ENCODE measurements at regions not wholly inside any gene's neighbourhood (a gene's known extent, or its start where the extent isn't known, plus 50 kb on each side); places are given as distances from the start of the nearest gene placed in this dataset.

GRCh38 chr15:95464509-95464908 is 866.0 kb upstream of the NR2F2 start:
- Mint-ChIP-seq H3K9me3 (no peaks in the 10 kb centered on the region), H3K27me3 (peaks cover 10% of the 10 kb centered on the region), H3K4me3 (no peak overlapping the region), H3K27ac (no peak overlapping the region), H3K4me1 (no peaks in the 10 kb centered on the region), H3K36me3 (no peaks in the 10 kb centered on the region)

GRCh38 chr15:95468820-95469219 is 861.7 kb upstream of the NR2F2 start:
- Mint-ChIP-seq H3K36me3 (no peaks in the 10 kb centered on the region), H3K4me3 (no peak overlapping the region), H3K27me3 (peaks cover 7% of the 10 kb centered on the region), H3K27ac (no peak overlapping the region), H3K9me3 (no peaks in the 10 kb centered on the region), H3K4me1 (no peaks in the 10 kb centered on the region)

- Mint-ChIP-seq H3K27ac (peak overlapping the region; percentile 38), H3K4me1 (no peaks in the 10 kb centered on the region), H3K36me3 (no peaks in the 10 kb centered on the region), H3K9me3 (no peaks in the 10 kb centered on the region), H3K4me3 (no peak overlapping the region), H3K27me3 (peaks cover 5% of the 10 kb centered on the region)
Measured at GRCh38 chr15:95469496-95470000, 861.0 kb upstream of the NR2F2 start.

- Mint-ChIP-seq H3K4me1 (no peaks in the 10 kb centered on the region), H3K27ac (no peak overlapping the region), H3K27me3 (peaks cover 5% of the 10 kb centered on the region), H3K9me3 (no peaks in the 10 kb centered on the region), H3K36me3 (no peaks in the 10 kb centered on the region), H3K4me3 (no peak overlapping the region)
Measured at GRCh38 chr15:95470529-95470928, 860.0 kb upstream of the NR2F2 start.

- Mint-ChIP-seq H3K27me3 (peaks cover 5% of the 10 kb centered on the region), H3K27ac (no peak overlapping the region), H3K4me3 (no peak overlapping the region), H3K36me3 (no peaks in the 10 kb centered on the region), H3K9me3 (no peaks in the 10 kb centered on the region), H3K4me1 (no peaks in the 10 kb centered on the region)
Measured at GRCh38 chr15:95470997-95471689, 859.4 kb upstream of the NR2F2 start.

GRCh38 chr15:95471690-95472086 is 858.8 kb upstream of the NR2F2 start:
- no peaks in the 10 kb centered on the region for H3K4me1 Mint-ChIP-seq

GRCh38 chr15:95475067-95475466 is 855.4 kb upstream of the NR2F2 start:
- Mint-ChIP-seq H3K27me3 (peaks cover 1% of the 10 kb centered on the region), H3K9me3 (no peaks in the 10 kb centered on the region), H3K4me1 (no peaks in the 10 kb centered on the region), H3K36me3 (no peaks in the 10 kb centered on the region), H3K4me3 (no peak overlapping the region), H3K27ac (no peak overlapping the region)

More at GRCh38 chr15:95471690-95472086, 858.8 kb upstream of the NR2F2 start:
- Mint-ChIP-seq H3K9me3 (no peaks in the 10 kb centered on the region), H3K27ac (no peak overlapping the region), H3K36me3 (no peaks in the 10 kb centered on the region), H3K4me3 (no peak overlapping the region), H3K27me3 (peaks cover 5% of the 10 kb centered on the region)

- Mint-ChIP-seq H3K4me1 (no peaks in the 10 kb centered on the region), H3K36me3 (peaks cover 5% of the 10 kb centered on the region), H3K9me3 (peaks cover 6% of the 10 kb centered on the region), H3K27me3 (peaks cover 3% of the 10 kb centered on the region), H3K4me3 (no peak overlapping the region), H3K27ac (no peak overlapping the region)
Measured at GRCh38 chr15:95479308-95479707, 851.2 kb upstream of the NR2F2 start.

- no peak overlapping the region for H3K27ac Mint-ChIP-seq
- no peaks in the 10 kb centered on the region for H3K4me1 Mint-ChIP-seq
- no peak overlapping the region for H3K4me3 Mint-ChIP-seq
- H3K27me3 Mint-ChIP-seq, result peaks cover 3% of the 10 kb centered on the region
- H3K9me3 Mint-ChIP-seq, result peaks cover 6% of the 10 kb centered on the region
- H3K36me3 Mint-ChIP-seq, result peaks cover 7% of the 10 kb centered on the region
Measured at GRCh38 chr15:95485367-95485766, 845.1 kb upstream of the NR2F2 start.

GRCh38 chr15:95486224-95486623 is 844.3 kb upstream of the NR2F2 start:
- peaks cover 6% of the 10 kb centered on the region for H3K9me3 Mint-ChIP-seq
- H3K36me3 Mint-ChIP-seq, result peaks cover 6% of the 10 kb centered on the region
- no peak overlapping the region for H3K27ac Mint-ChIP-seq
- H3K4me3 Mint-ChIP-seq, result no peak overlapping the region
- no peaks in the 10 kb centered on the region for H3K4me1 Mint-ChIP-seq
- H3K27me3 Mint-ChIP-seq, result peaks cover 3% of the 10 kb centered on the region

- no peaks in the 10 kb centered on the region for H3K9me3 Mint-ChIP-seq
- H3K27me3 Mint-ChIP-seq, result peaks cover 4% of the 10 kb centered on the region
- H3K36me3 Mint-ChIP-seq, result peaks cover 4% of the 10 kb centered on the region
- H3K27ac Mint-ChIP-seq, result peak overlapping the region; percentile 53
- H3K4me1 Mint-ChIP-seq, result no peaks in the 10 kb centered on the region
- no peak overlapping the region for H3K4me3 Mint-ChIP-seq
Measured at GRCh38 chr15:95489103-95489502, 841.4 kb upstream of the NR2F2 start.

- H3K9me3 Mint-ChIP-seq, result no peaks in the 10 kb centered on the region
- H3K4me1 Mint-ChIP-seq, result no peaks in the 10 kb centered on the region
- no peak overlapping the region for H3K27ac Mint-ChIP-seq
- H3K4me3 Mint-ChIP-seq, result no peak overlapping the region
- no peaks in the 10 kb centered on the region for H3K36me3 Mint-ChIP-seq
- H3K27me3 Mint-ChIP-seq, result peaks cover 9% of the 10 kb centered on the region
Measured at GRCh38 chr15:95492388-95493070, 838.0 kb upstream of the NR2F2 start.

- Mint-ChIP-seq H3K27me3 (peaks cover 8% of the 10 kb centered on the region), H3K9me3 (no peaks in the 10 kb centered on the region), H3K4me3 (no peak overlapping the region), H3K27ac (no peak overlapping the region), H3K4me1 (peaks cover 16% of the 10 kb centered on the region), H3K36me3 (no peaks in the 10 kb centered on the region)
Measured at GRCh38 chr15:95494971-95495541, 835.4 kb upstream of the NR2F2 start.

- Mint-ChIP-seq H3K4me3 (no peak overlapping the region), H3K27me3 (peaks cover 8% of the 10 kb centered on the region), H3K4me1 (peaks cover 16% of the 10 kb centered on the region), H3K36me3 (no peaks in the 10 kb centered on the region), H3K9me3 (no peaks in the 10 kb centered on the region), H3K27ac (no peak overlapping the region)
Measured at GRCh38 chr15:95497634-95498033, 832.9 kb upstream of the NR2F2 start.

GRCh38 chr15:95498961-95499360 is 831.5 kb upstream of the NR2F2 start:
- Mint-ChIP-seq H3K27ac (no peak overlapping the region), H3K36me3 (no peaks in the 10 kb centered on the region), H3K27me3 (peaks cover 5% of the 10 kb centered on the region), H3K4me3 (no peak overlapping the region), H3K4me1 (peaks cover 16% of the 10 kb centered on the region), H3K9me3 (no peaks in the 10 kb centered on the region)

- no peak overlapping the region for H3K4me3 Mint-ChIP-seq
- H3K36me3 Mint-ChIP-seq, result no peaks in the 10 kb centered on the region
- peaks cover 5% of the 10 kb centered on the region for H3K27me3 Mint-ChIP-seq
- no peaks in the 10 kb centered on the region for H3K9me3 Mint-ChIP-seq
- no peak overlapping the region for H3K27ac Mint-ChIP-seq
- H3K4me1 Mint-ChIP-seq, result peaks cover 16% of the 10 kb centered on the region
Measured at GRCh38 chr15:95499397-95499796, 831.1 kb upstream of the NR2F2 start.
